K562 (cell line): ENCODE measurements at regions not wholly inside any gene's neighbourhood (a gene's known extent, or its start where the extent isn't known, plus 50 kb on each side); places are given as distances from the start of the nearest gene placed in this dataset.

Experiments
- BCOR ChIP-seq: fragments of 450-650 bp; IDR thresholded peaks from 2 replicates; pipeline ENCODE4 v1.6.1; 2016
- CHD7 ChIP-seq: fragments of 200-600 bp; sonication (generic); IDR thresholded peaks from one replicate; pipeline ENCODE4 v1.6.1; 2012; ENCODE audit warnings: mild to moderate bottlenecking, low read depth, low read length, inconsistent platforms
- CLOCK ChIP-seq: fragments of 250-450 bp; sonication (Bioruptor Pico); IDR thresholded peaks from 2 replicates; pipeline ENCODE4 v1.4.0; 2020; ENCODE audit warnings: mild to moderate bottlenecking, moderate library complexity, borderline replicate concordance
- RBM25 ChIP-seq: fragments of 200-400 bp; formaldehyde crosslinking; IDR thresholded peaks from 2 replicates; pipeline ENCODE4 v1.6.1; 2018; ENCODE audit warnings: low read length, low read depth, moderate library complexity; ENCODE audit not compliant: severe bottlenecking
- RFX7 ChIP-seq: fragments of 250-450 bp; sonication (Bioruptor Pico); IDR thresholded peaks from 2 replicates; pipeline ENCODE4 v1.5.1; 2021; ENCODE audit warnings: mild to moderate bottlenecking
- SMC3 ChIP-seq: conservative IDR thresholded peaks from 2 replicates; pipeline ENCODE4 v1.6.1; 2011; ENCODE audit warnings: low read depth, low read length, improper control_type of control experiment; ENCODE audit not compliant: insufficient read depth
- SPI1 ChIP-seq: IDR thresholded peaks from 2 replicates; pipeline ENCODE4 v1.6.1; 2011; ENCODE audit warnings: low read depth, low read length, control low read depth, borderline replicate concordance
- ZFP36 ChIP-seq: fragments of 150-350 bp; IDR thresholded peaks from 2 replicates; pipeline ENCODE4 v1.6.1; 2018; ENCODE audit warnings: low read length, low read depth; ENCODE audit not compliant: partially characterized antibody
- ZNF143 ChIP-seq: sonication (generic); formaldehyde crosslinking; IDR thresholded peaks from 2 replicates; pipeline ENCODE4 v1.9.0; 2022; ENCODE audit warnings: mild to moderate bottlenecking, missing genetic modification reagents
- TF ChIP-seq, protein P1 (sequence below): fragments of 450-650 bp; formaldehyde crosslinking; IDR thresholded peaks from 2 replicates; pipeline ENCODE4 v1.4.0; 2020; ENCODE audit warnings: mild to moderate bottlenecking, moderate library complexity
- TF ChIP-seq, protein P2 (sequence below): fragments of 450-650 bp; IDR thresholded peaks from 2 replicates; pipeline ENCODE4 v1.7.0; 2016; ENCODE audit warnings: borderline replicate concordance

DNA sequence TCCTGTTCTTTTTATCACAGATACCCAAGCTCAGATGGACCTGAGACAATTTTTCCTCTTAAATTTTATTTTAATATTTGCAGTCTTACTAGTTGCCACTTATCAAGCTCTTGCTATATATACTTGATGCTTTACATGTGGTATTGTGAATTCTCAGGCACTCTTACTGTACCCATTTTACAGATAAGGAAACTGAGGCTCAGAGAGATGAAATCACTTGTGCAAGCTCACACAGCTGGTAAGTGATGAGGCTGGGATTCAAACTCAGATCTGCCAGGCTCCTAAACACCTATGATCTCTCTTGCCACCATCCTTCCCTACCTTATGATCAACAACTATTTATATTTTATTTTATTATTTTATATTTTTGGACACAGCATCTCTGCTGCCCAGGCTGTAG lies 133.0 kb upstream of the LHX5 start (continued):
- TF ChIP-seq, protein P1, sequence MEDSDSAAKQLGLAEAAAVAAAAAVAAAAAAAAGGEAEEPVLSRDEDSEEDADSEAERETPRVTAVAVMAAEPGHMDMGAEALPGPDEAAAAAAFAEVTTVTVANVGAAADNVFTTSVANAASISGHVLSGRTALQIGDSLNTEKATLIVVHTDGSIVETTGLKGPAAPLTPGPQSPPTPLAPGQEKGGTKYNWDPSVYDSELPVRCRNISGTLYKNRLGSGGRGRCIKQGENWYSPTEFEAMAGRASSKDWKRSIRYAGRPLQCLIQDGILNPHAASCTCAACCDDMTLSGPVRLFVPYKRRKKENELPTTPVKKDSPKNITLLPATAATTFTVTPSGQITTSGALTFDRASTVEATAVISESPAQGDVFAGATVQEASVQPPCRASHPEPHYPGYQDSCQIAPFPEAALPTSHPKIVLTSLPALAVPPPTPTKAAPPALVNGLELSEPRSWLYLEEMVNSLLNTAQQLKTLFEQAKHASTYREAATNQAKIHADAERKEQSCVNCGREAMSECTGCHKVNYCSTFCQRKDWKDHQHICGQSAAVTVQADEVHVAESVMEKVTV (CRISPR knock-in tag) = no peak
- no peak for TF ChIP-seq CLOCK (CRISPR knock-in tag)
- TF ChIP-seq CHD7 = no peak
- TF ChIP-seq BCOR = 0 out of 2 replicates have a peak, but pooled peaks have one; percentile 30
- TF ChIP-seq SPI1 = no peak
- no peak for TF ChIP-seq ZFP36
- peak; percentile 98 for TF ChIP-seq RBM25
- no peak for TF ChIP-seq RFX7 (CRISPR knock-in tag)
- TF ChIP-seq ZNF143 (CRISPR knock-in tag) = no peak
- TF ChIP-seq, protein P2, sequence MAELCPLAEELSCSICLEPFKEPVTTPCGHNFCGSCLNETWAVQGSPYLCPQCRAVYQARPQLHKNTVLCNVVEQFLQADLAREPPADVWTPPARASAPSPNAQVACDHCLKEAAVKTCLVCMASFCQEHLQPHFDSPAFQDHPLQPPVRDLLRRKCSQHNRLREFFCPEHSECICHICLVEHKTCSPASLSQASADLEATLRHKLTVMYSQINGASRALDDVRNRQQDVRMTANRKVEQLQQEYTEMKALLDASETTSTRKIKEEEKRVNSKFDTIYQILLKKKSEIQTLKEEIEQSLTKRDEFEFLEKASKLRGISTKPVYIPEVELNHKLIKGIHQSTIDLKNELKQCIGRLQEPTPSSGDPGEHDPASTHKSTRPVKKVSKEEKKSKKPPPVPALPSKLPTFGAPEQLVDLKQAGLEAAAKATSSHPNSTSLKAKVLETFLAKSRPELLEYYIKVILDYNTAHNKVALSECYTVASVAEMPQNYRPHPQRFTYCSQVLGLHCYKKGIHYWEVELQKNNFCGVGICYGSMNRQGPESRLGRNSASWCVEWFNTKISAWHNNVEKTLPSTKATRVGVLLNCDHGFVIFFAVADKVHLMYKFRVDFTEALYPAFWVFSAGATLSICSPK = no peak
- no peak for TF ChIP-seq SMC3
